GM19395 (cell line): ENCODE measurements at regions not wholly inside any gene's neighbourhood (a gene's known extent, or its start where the extent isn't known, plus 50 kb on each side); places are given as distances from the start of the nearest gene placed in this dataset.
"Not testable (repeated sequence)": the region's sequence is repeated elsewhere in the genome, so short reads cannot be mapped to it uniquely, and the experiment has no call there.

ENCODE experiments used
- ATAC-seq: cut with Tn5 transposase; IDR thresholded peaks from one replicate; pipeline ENCODE4 v1.9.1; 2021; ENCODE audit warnings: mild to moderate bottlenecking, moderate library complexity; ENCODE audit not compliant: unreplicated experiment

DNA sequence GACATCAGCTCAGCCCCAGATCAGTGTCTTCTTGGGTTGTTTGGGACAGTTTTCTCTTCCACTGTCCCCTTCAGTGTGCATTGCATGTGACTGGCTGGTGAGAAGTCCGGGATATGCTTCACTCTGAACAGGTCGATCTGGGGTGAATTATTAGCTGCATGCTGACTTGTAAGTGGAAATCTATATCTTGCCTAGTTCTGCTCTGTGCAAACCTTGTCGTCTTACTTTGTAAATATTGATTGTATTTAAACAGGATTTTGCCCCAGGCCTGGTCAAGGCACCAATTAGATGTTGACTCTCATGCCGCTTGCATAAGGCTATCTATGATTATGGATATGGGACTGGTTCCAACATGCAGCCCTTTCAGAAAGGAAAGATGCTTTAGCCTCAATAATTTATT is 669.7 kb downstream of the TYW1 start:
- ATAC-seq = not testable (repeated sequence)

DNA sequence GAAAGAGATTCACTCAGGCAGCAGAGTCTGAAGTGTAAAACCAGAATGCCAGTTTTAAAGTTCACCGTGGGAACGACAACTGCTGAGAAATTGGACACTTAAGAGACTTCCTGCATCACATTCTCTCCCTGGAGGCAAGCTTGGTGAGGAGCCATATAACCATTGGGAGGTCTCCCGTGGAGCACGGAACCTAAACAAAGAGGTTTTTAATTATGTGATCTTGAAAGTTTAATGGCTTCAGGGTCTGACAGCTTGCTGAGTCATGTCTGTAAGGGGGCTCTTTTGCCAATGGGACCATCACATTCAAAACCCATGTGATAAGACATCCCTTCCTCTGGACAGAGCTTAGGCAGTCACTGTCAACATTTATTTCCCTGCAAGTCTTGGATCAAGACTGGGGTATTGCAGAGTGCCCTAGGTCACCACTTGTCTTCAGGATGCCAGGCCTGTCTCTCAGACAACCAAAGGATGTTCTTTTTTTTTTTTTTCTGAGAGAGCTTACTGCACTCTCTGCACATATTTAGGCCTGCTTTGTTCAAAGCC is 674.4 kb downstream of the TYW1 start:
- ATAC-seq = no peak

GRCh38 chr7:67673861-67674260 is 677.2 kb downstream of the TYW1 start:
- no peak for ATAC-seq

DNA sequence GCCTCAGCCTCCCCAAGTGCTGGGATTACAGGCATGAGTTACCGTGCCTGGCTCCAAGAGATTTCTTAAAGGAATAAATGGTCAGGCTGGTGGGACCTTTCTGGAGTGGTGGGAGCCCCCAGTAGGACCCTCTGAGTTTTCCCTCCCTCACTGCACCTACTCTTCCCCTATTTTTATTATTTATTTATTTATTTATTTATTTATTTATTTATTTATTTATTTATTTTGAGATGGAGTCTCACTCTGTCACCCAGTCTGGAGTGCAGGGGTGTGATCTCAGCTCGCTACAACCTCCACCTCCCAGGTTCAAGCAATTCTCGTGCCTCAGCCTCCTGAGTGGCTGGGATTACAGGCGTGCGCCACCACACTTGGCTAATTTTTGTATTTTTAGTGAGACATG is 678.2 kb downstream of the TYW1 start:
- not testable (repeated sequence) for ATAC-seq

- no peak for ATAC-seq
Measured at GRCh38 chr7:67675971-67676370, 679.3 kb downstream of the TYW1 start.

DNA sequence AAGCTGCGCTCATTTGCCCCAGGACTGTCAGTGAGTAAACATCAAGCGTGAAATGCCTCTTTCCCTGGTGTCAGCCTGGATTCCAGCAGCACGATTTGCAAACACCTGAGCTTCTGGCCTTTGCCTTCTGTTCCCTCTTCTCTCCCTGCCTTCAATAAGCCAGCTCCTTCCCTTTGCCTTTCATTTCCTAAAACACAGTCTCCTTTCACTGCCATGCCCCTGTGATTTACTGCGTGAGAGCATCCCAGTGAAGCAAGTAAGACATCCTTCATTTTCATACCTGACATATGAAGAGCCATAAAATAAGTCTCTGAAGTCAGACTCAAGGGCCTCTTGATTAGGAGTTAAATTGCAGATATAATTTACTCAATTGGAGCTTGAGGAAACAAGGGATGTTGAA is 681.8 kb downstream of the TYW1 start:
- no peak for ATAC-seq

DNA sequence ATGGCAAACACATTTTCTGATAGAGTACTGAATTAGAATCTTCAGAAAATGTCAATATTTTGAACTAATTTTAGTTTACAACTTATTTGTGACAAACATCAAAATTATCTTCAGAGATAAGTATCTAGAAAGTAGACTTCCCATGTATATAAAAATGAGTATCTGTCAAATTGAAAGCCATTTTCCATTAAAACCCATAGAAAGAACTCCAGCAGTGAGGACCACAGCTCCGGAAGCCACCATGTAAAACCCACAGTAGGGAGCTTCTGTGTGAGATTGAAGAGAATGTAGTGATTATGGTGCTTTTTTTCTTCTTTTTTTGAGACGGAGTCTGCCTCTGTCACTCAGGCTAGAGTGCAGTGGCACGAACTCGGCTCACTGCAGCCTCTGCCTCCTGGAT is 687.0 kb downstream of the TYW1 start:
- ATAC-seq = no peak

GRCh38 chr7:67690700-67691099 is 694.1 kb downstream of the TYW1 start:
- no peak for ATAC-seq

DNA sequence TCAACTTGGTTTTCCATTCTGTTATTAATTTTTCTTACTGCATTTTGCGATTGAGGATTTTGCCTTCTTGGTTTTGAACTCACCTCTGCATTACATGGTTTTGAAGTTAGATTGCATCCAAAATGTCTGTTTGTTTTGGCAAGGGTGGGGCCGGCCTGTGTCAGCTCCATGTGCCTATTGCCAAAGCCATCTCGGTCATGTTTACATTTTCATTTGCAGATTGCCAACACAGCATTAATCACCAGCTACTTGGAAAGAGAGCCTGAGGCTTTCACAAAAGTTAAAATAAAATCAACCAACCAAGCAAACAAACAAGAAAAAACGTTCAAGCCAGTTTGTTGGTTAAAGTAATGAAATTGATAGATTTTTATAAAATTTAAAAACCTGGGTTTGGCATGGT is 695.8 kb downstream of the TYW1 start:
- no peak for ATAC-seq

DNA sequence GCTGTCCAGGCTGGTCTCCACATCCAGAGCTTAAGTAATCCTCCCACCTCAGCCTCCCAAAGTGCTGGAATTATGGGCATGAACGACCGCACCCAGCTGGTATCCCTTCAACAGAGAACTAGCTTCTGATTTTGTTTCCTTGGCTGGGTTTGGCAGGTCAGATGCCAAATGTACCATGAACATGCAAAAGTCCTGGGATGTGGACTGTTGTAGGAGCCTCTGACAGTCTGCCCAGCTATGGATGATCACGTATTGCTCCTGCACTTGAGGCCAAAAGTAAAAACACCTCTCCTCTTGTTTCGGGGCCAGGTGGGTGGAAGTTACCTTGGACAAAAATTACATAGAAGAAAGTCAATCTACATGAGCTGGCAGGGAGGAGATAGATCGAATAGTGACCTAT is 699.5 kb downstream of the TYW1 start:
- no peak for ATAC-seq

- no peak for ATAC-seq
Measured at GRCh38 chr7:67696878-67697277, 700.2 kb downstream of the TYW1 start.

DNA sequence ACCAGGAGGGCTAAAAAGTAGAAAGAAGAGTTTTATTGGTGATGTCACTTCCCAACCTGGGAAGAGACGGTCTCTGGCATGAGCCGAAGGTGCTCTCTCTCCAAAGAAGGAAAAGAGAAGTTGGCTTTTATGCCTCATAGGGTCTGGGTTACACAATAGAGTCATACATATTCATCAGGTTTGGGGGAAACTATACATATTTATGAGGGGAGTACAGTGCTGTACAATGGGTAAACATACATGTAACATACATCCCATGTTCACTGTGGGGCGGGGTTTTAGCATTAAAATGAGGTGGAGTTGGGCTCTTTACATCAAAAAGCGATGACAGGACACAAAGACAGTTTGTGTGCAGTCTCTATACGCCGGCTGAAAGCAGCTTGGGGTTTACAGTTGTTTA is 701.7 kb downstream of the TYW1 start:
- no peak for ATAC-seq

- ATAC-seq = no peak
Measured at GRCh38 chr7:67705850-67706249, 709.2 kb downstream of the TYW1 start.

GRCh38 chr7:67711706-67712105 is 715.1 kb downstream of the TYW1 start:
- ATAC-seq = no peak

DNA sequence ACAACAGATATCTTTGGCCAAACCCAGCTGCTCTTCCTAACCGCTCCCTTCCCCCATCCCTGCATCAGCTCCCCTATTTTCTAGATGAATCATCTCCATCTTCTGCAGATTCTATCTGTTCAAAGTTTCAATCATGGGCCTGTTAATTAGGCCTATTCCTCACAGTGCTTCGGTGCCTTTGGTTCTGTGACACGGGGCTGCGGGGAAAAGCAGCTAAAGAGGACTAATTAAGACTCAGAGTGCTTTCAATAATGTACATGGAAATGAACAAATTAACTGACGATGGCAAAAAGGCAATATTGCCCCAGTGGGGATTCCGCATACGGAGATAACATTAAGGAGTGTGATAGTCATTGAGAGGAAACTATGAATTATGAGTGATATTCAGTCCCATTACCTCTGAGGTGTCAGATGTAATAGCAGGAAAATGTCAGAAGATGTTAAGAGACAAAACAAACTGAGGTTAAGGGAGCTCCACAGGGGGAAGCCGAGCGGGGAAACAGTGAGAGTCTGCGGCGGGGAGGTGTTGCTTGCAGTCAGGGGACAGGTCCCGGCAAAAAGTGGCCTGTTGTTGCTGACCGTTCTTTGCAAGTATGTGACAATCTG is 716.9 kb downstream of the TYW1 start:
- no peak for ATAC-seq

- no peak for ATAC-seq
Measured at GRCh38 chr7:67716729-67717128, 720.1 kb downstream of the TYW1 start.

- no peak for ATAC-seq
Measured at GRCh38 chr7:67723591-67723990, 727.0 kb downstream of the TYW1 start.

DNA sequence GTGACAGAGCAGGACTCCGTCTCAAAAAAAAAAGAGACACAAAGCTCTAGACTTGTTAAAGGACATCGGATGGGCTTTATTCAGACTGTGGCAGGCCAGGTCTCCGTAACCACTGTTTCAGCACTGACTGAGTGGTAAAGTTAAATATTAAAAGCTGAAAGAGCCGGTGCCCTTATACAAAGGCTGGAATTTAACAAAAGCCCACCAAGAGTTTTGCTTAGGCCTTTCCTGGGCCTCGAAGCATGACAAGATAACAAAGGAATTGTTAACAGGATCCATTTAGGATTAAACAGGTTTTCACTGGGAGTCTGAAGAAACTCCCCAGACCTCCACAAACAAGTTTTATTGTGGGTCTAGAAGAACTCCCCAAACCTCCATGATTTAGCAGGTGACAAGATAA is 727.8 kb downstream of the TYW1 start:
- ATAC-seq = no peak

DNA sequence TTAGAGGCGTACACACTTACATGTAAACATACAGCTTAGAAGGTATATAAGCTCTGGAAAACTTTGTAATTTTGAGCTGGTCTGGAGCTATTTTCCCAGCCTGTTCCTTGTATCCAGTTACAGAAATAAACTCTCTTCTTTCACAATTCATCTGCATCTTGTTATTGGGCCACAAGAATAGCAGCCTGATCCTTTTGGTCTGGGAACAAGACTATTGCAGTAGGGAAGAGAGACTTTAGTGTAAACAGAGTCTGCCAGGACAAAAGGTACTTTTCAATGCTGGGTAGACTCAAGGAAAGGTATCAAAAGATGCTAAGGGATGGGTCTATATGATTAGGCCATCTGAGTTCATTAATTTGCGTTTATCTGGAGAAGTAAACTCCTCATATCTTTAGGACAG is 728.3 kb downstream of the TYW1 start:
- no peak for ATAC-seq

- no peak for ATAC-seq
Measured at GRCh38 chr7:67725423-67725822, 728.8 kb downstream of the TYW1 start.

GRCh38 chr7:67729771-67730170 is 733.1 kb downstream of the TYW1 start:
- ATAC-seq = no peak

- ATAC-seq = no peak
Measured at GRCh38 chr7:67731704-67732103, 735.1 kb downstream of the TYW1 start.

DNA sequence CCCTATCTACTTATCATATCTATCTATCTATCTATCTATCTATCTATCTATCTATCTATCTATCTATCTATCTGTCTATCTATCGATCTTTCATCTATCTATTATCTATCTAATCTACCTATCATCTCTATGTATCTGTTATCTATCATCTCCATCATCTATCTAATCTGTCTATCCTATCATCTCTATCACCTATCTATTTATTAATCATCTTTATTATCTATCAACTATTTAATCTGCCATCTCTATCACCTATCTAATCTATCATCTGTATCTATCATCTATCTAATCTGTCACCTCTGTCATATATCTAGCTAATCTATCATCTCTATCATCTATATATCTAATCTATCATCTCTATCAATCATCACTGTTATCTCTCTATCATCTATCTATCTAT is 736.3 kb downstream of the TYW1 start:
- no peak for ATAC-seq
